HepG2 (cell line): ENCODE measurements at regions not wholly inside any gene's neighbourhood (a gene's known extent, or its start where the extent isn't known, plus 50 kb on each side); places are given as distances from the start of the nearest gene placed in this dataset.

Experiments used
- ATAC-seq: fragments of 200-7000 bp; cut with Tn5 transposase; 3 replicates; pipeline ENCODE4 v1.9.1; 2020; ENCODE audit warnings: mild to moderate bottlenecking, moderate library complexity
- BruUV-seq: library from RNA; stranded (reverse); fragments of 400-500 nt; replicated peaks from 2 replicates; lab custom pipeline; 2021; lab: Mats Ljungman, UMichigan
- CTCF ChIA-PET: fragments of 300-600 bp; formaldehyde crosslinking; extraction: SDS; loops from one replicate; lab custom pipeline; 2021; ENCODE audit warnings: low total read pairs, inconsistent platforms, low intra/inter-chr PET ratio; lab: Yijun Ruan, JAX
- POLR2A ChIA-PET: fragments of 350-600 bp; sonication (Branson Sonifier 250); formaldehyde crosslinking; loops from one replicate; lab custom pipeline; 2020; ENCODE audit warnings: antibody characterized with exemption, inconsistent platforms; lab: Yijun Ruan, JAX
- DNase-seq: peaks from one replicate; pipeline ENCODE4 v3.0.0-alpha.2; 2015; ENCODE audit warnings: low spot score
- FAIRE-seq: peaks from 3 replicates; lab custom pipeline; 2011; peaks lifted over from hg19 to GRCh38; lab: Jason Lieb, UNC
- H2AFZ ChIP-seq: one replicate; pipeline ENCODE4 v1.6.1; 2011; ENCODE audit warnings: low read length, inconsistent platforms
- H3K27ac ChIP-seq: fragments of 300-600 bp; 3 replicates; pipeline ENCODE4 v1.8.0; 2011; ENCODE audit warnings: mixed run types, mild to moderate bottlenecking, mixed read lengths, low read length, inconsistent platforms; ENCODE audit not compliant: insufficient read depth; ENCODE audit errors: extremely low read length
- H3K27me3 ChIP-seq, 2 experiments: fragments of 200-600 bp in 1 of 2; 2 replicates in 1 of 2; 3 replicates in 1 of 2; pipeline versions ENCODE4 v1.6.0 to v1.8.0; 2011; ENCODE audit warnings: low read length in 2 of 2, mild to moderate bottlenecking in 2 of 2, moderate library complexity in 2 of 2, inconsistent platforms in 1 of 2; ENCODE audit not compliant: insufficient read depth in 2 of 2, control insufficient read depth in 1 of 2
- H3K36me3 ChIP-seq, 2 experiments: fragments of 200-600 bp in 1 of 2; replicated peaks in 1 of 2; 2 replicates in 1 of 2; 3 replicates in 1 of 2; pipeline versions ENCODE4 v1.5.1 to v1.8.0; 2011; ENCODE audit warnings: low read length in 2 of 2, inconsistent platforms in 1 of 2; ENCODE audit not compliant: insufficient read depth in 2 of 2, control insufficient read depth in 1 of 2
- H3K4me1 ChIP-seq: 2 replicates; pipeline ENCODE4 v1.5.1; 2012; ENCODE audit warnings: low read length, inconsistent platforms; ENCODE audit not compliant: insufficient read depth
- H3K4me2 ChIP-seq: 2 replicates; pipeline ENCODE4 v1.6.0; 2011; ENCODE audit warnings: low read depth, low read length, inconsistent platforms
- H3K4me3 ChIP-seq, 3 experiments: fragments of 200-600 bp in 1 of 3; sonication (generic), shearing (Covaris generic) in 1 of 3; replicated peaks in 1 of 3; 2 replicates each; pipeline ENCODE4 v1.5.1; 2011 to 2016; ENCODE audit warnings: low read length in 3 of 3, inconsistent platforms in 2 of 3, low read depth in 2 of 3, mild to moderate bottlenecking in 2 of 3, control low read depth in 1 of 3, mixed read lengths in 1 of 3; ENCODE audit not compliant: insufficient read depth in 1 of 3
- H3K79me2 ChIP-seq: one replicate; pipeline ENCODE4 v1.6.1; 2011; ENCODE audit warnings: low read length, inconsistent platforms; ENCODE audit not compliant: insufficient read depth
- H3K9ac ChIP-seq: 2 replicates; pipeline ENCODE4 v1.6.0; 2011; ENCODE audit warnings: mild to moderate bottlenecking, low read depth, low read length, inconsistent platforms; ENCODE audit not compliant: insufficient read depth
- H3K9me3 ChIP-seq: 2 replicates; pipeline ENCODE4 v1.5.1; 2012; ENCODE audit warnings: mild to moderate bottlenecking, low read length
- H4K20me1 ChIP-seq: 2 replicates; pipeline ENCODE4 v1.6.0; 2011; ENCODE audit warnings: inconsistent platforms, mild to moderate bottlenecking, low read length, moderate library complexity; ENCODE audit not compliant: insufficient read depth
- CCDC6 ChIP-seq: sonication (generic); formaldehyde crosslinking; IDR thresholded peaks from 2 replicates; pipeline ENCODE4 v1.8.1; 2022; ENCODE audit warnings: mild to moderate bottlenecking, missing genetic modification reagents, moderate library complexity
- ELF4 ChIP-seq: sonication (generic); formaldehyde crosslinking; IDR thresholded peaks from 2 replicates; pipeline ENCODE4 v1.5.0; 2020; ENCODE audit warnings: missing genetic modification reagents, mild to moderate bottlenecking, moderate library complexity, borderline replicate concordance
- KLF13 ChIP-seq: sonication (generic); formaldehyde crosslinking; IDR thresholded peaks from 2 replicates; pipeline ENCODE4 v1.4.0; 2020; ENCODE audit warnings: mild to moderate bottlenecking, missing genetic modification reagents
- MZF1 ChIP-seq: sonication (generic); formaldehyde crosslinking; IDR thresholded peaks from 2 replicates; pipeline ENCODE4 v1.8.1; 2023; ENCODE audit warnings: mild to moderate bottlenecking, missing genetic modification reagents, borderline replicate concordance
- NR1H2 ChIP-seq: sonication (generic); formaldehyde crosslinking; IDR thresholded peaks from 2 replicates; pipeline ENCODE4 v1.8.1; 2022; ENCODE audit warnings: low read depth, missing genetic modification reagents, borderline replicate concordance
- RARG ChIP-seq: sonication (generic); formaldehyde crosslinking; IDR thresholded peaks from 2 replicates; pipeline ENCODE4 v1.4.0; 2020; ENCODE audit warnings: low read depth, mild to moderate bottlenecking, missing genetic modification reagents
- TFDP1 ChIP-seq: IDR thresholded peaks from 2 replicates; pipeline ENCODE4 v1.6.1; 2016; ENCODE audit warnings: missing compliant biosample characterization, missing genetic modification reagents, borderline replicate concordance
- ZFYVE20 ChIP-seq: sonication (generic); formaldehyde crosslinking; IDR thresholded peaks from 2 replicates; pipeline ENCODE4 v1.8.0; 2023; ENCODE audit warnings: low read depth, mild to moderate bottlenecking, moderate library complexity, missing genetic modification reagents, borderline replicate concordance
- WGBS: methylation state at CpG from one replicate; pipeline ENCODE4 v1.1.6; 2017; ENCODE audit warnings: low lambda C conversion rate; 5-methylcytosine and 5-hydroxymethylcytosine counted together
- in situ Hi-C: cut with HindIII; loops from 2 replicates; pipeline ENCODE4 v1.10.0; 2017; ENCODE audit warnings: low pct_unique_long_range_greater_than_20kb; ENCODE audit not compliant: extremely low pct_ligation_motif_present
- intact Hi-C: fragments of 100-400 bp; cut with micrococcal nuclease; formaldehyde crosslinking; loops from one replicate; pipeline ENCODE4 v1.10.0; 2022; ENCODE audit not compliant: unreplicated experiment

DNA sequence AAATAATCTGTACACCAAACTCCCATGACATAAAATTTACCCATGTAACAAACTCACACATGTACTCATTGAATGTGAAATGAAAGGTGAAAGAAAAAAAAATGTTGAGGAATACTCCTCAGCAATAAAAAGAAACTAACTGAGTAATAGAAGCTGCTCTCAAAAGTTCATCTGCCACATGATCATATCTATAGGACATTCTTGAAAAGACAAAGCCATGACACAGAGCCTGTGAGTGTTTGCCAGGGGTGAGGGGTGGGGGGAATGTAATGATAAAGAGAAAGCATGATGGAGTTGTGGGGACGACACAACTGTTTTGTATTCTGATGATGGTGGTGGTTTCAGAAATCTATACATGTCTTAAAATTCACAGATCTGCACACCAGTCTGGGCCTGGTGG lies 52.2 kb upstream of the TMC5 start:
- no peaks in the 10 kb centered on the region for H3K9me3 ChIP-seq
- DNase-seq, result no peak
- no peak overlapping the region for H3K4me2 ChIP-seq
- no peaks in the 10 kb centered on the region for H4K20me1 ChIP-seq
- CTCF ChIA-PET, result no interaction called here
- no peak overlapping the region for H3K9ac ChIP-seq
- no peak for FAIRE-seq
- 3% methylated on average over 1 of the region's 1 CpG for WGBS
- H2AFZ ChIP-seq, result no peak overlapping the region
- no peak for ATAC-seq
- no TSS peak for BruUV-seq
- TF ChIP-seq MZF1 (CRISPR knock-in tag) (no peak), ELF4 (CRISPR knock-in tag) (no peak), NR1H2 (CRISPR knock-in tag) (no peak), KLF13 (CRISPR knock-in tag) (no peak)
- no peak overlapping the region for H3K4me3 ChIP-seq
- H3K4me1 ChIP-seq, result no peaks in the 10 kb centered on the region
- H3K27ac ChIP-seq, result no peak overlapping the region
- intact Hi-C loops, result no loop called here
- POLR2A ChIA-PET, result no interaction called here
- peaks cover 0 to 10% of the 10 kb centered on the region in 2 experiments; a peak in 2 of 5 replicates for H3K27me3 ChIP-seq
- no peaks in the 10 kb centered on the region for H3K36me3 ChIP-seq
- in situ Hi-C loops, result no loop called here
- H3K79me2 ChIP-seq, result no peaks in the 10 kb centered on the region

DNA sequence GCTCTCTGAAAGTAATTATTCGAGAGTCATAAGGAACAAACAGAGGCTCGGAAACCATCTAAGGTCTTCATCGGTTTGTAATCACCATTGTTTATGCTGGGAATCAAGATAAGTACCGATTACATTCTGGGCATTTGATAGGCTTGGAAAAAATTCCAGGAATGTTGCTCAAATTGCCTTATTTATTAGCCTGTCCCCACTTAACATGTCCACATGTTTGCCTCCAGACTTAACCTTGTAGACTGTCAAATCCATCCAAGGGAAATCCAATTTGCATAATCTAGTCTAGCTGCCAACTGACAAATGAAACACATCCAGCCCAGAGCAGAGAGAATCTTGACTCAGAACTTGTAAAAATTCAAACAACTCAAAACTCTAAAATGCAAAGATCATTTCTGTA lies 51.3 kb upstream of the TMC5 start:
- Histone ChIP-seq H3K4me3 (no peak overlapping the region), H3K4me1 (no peaks in the 10 kb centered on the region), H3K4me2 (no peak overlapping the region), H3K9ac (no peak overlapping the region), H3K79me2 (no peaks in the 10 kb centered on the region), H3K27ac (no peak overlapping the region), H3K27me3 (peaks cover 0 to 13% of the 10 kb centered on the region in 2 experiments; a peak in 2 of 5 replicates), H4K20me1 (no peaks in the 10 kb centered on the region), H3K9me3 (no peaks in the 10 kb centered on the region), H2AFZ (no peak overlapping the region), H3K36me3 (no peaks in the 10 kb centered on the region)
- DNase-seq (no peak), ATAC-seq (no peak), FAIRE-seq (no peak)
- TF ChIP-seq ZFYVE20 (CRISPR knock-in tag) (no peak), CCDC6 (CRISPR knock-in tag) (no peak), RARG (CRISPR knock-in tag) (no peak), TFDP1 (CRISPR knock-in tag) (no peak)
- in situ Hi-C loops (no loop called here), intact Hi-C loops (no loop called here)
- WGBS, result 3% methylated on average over 4 of the region's 4 CpGs
- POLR2A ChIA-PET, result no interaction called here
- no TSS peak for BruUV-seq
- CTCF ChIA-PET, result no interaction called here
